HG02798 (cell line): ENCODE measurements at regions not wholly inside any gene's neighbourhood (a gene's known extent, or its start where the extent isn't known, plus 50 kb on each side); places are given as distances from the start of the nearest gene placed in this dataset.

ENCODE experiments used
- ATAC-seq: cut with Tn5 transposase; IDR thresholded peaks from one replicate; pipeline ENCODE4 v1.9.1; 2021; ENCODE audit warnings: mild to moderate bottlenecking; ENCODE audit not compliant: unreplicated experiment, poor library complexity

DNA sequence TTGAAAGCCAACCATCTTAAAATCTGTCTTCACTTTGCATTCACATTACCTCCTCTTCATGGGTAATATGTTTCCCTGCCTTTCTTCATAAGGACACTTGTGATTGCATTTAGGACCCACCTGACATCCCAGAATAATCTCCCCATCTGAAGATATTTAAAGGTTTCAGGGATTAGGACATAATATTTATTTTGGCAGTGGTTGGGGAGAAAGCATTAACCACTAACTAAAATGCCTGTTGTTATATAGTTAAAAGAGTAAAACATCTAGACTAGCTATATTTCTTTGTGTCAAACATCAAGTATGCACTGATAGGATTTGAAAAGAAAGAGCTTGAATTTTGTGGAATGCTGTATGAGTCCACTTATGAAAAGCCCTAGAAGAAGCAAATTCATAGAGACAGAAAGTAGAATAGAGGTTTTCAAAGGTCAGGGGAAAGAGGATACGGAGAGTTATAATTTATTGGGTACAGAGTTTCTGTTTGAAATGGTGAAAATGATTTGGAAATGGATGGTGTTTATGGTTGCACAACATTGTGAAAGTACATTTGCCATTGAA is 457.7 kb upstream of the SPRY2 start:
- no peak for ATAC-seq

DNA sequence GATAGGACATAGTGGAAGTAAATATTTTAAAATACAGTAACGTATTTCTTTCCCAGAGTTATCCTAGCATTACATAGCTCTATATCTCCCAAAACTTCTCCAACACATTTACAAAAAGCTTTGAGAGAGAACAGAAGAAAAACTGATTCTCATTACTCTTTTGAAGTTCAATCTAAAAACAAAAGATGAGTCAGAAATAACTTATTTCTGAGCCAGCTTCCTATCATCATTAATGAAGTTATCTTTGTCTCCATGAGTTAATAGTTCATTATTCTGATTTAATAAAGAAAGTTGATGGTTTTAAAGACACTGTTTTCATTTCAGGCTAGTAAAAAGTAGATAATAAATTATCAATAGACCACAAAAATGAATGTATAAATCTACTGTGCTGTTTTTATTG is 446.7 kb upstream of the SPRY2 start:
- ATAC-seq: no peak

DNA sequence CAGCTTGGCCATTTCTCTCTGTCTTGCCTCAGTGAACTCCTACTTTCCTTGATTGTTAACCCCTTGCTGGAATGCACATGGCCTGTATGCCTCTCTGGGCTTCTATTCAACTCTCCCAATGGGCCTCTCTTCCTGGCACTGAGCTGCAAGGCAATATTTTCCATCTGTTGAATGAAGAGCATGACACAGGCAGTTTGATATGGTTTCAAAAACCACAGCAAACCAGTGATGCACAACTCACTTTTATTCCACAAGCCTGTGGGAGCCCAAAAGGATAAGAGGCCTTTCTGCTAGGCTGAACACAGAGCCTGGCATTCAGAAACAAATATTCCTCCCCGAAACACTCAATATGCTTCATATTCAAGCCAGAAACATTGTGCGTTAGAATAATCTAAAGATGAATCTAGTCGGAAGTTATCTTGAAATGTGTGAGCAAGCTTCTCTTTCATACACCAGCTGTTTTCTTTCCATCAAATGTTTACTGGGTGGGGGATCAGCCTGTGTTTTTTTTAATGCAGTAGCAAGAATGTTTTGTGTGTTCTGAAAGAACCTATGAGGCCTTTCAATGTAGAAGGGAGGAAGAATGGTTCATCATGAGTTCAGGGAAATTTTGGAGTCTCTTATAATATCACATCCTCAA is 443.1 kb upstream of the SPRY2 start:
- no peak for ATAC-seq

DNA sequence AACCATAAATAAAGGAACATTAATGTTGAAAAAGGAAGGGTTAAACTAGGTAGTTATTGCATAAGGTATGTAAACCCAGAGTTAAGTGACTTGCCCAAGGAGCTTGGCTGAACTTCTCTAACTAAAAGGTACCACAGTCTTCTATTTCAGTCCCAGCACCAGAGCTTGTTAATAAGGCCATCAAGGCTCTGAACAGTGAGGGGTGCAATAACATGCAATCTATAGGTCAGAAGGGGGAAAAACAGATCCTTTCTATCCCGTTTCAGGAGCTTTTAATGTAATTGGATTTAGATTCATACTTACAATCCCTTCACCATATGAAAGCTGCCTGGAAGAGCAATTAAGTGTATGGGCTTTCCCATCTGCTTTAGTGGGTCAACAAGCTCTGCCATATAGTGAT is 441.5 kb upstream of the SPRY2 start:
- no peak for ATAC-seq

DNA sequence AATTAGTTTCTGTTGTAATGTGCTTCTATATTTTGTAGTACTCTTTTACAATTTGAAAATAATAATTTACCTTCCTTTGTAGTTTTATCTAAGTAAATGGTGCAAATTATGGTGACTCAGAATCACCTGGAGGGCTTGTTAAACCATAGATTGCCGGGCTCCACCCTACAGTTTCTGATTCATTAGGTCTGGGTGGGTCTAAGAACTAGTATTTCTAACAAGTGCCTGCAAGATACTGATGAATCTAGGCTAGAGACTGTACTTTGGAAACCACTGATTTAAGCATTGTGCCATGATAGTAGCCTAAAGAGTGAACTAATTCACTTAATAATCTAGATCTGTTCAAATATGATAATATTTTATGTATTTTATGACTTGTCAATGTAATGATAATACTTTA is 437.4 kb upstream of the SPRY2 start:
- no peak for ATAC-seq

DNA sequence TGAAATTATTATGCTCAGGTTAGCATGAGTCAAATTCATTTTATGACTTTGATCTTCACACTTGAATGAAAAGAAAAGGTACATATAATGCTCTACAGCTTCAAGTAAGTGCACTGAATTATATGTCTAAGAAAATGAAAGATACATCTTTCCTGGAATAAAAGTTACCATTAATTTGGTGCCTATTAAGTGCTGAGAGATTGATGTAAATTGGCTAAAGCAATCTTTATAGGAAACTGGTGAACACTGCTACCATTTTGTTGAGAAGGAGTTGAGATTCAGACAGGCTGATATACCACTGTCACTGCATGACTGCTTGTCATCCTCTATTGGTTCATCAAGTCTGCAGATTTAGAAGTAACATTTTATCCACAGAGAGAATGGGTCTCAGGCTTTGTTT is 416.8 kb upstream of the SPRY2 start:
- ATAC-seq: no peak

DNA sequence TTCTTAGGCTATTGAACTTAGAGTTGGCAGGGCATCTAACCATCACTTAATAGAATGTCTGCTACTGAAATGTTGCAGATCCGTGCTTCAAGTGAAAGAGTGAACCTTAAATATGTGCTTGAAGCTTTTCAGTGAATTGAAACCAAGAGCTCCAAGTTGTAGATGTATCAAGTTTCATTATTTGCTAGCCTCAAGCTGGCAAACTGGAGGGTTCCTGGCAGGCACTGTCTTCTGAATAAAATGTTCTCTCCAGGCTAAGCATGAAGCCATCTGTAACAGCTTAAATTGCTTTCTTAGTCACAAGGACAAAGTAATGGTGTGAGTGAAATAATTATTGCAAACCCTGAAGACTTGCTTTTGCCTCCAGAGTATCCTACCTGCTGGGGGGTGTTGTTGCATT is 415.0 kb upstream of the SPRY2 start:
- no peak for ATAC-seq

DNA sequence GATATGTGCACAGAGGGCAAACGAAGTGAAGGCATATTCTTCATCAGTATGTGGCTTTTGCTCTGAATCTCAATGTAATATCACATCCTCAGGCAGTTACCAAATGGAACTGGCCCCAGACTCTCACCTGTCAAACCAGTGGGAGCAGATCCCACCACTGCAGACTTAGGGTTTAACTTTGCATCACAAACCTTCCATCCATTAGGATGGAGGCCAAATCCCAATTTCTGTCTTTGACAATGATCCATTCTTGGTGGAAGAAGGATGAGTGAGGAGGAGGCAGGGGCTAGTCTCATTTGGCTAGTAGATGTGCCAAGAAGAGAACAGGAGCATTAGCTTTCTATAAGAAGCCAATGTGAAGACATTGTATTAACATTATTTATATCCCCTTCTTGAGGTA is 413.5 kb upstream of the SPRY2 start:
- no peak for ATAC-seq

DNA sequence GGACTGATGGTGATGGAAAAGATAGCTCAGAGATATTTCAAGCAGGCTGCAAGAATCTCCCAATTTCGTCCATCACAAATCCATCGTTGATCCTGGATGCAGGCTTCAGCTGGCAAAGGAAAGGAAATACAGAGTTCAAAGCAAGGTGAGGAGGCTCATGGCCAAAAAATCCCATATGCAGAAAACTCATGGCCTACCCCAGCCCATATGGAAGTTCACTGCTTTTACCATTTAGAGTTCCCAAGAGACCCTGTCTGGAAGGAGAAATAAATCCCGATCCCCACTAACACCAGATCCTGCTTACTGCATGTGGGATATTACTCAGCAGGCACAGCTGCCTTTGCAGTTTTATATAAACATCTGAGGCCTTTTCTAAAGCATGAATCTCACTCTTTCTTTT is 412.9 kb upstream of the SPRY2 start:
- no peak for ATAC-seq

DNA sequence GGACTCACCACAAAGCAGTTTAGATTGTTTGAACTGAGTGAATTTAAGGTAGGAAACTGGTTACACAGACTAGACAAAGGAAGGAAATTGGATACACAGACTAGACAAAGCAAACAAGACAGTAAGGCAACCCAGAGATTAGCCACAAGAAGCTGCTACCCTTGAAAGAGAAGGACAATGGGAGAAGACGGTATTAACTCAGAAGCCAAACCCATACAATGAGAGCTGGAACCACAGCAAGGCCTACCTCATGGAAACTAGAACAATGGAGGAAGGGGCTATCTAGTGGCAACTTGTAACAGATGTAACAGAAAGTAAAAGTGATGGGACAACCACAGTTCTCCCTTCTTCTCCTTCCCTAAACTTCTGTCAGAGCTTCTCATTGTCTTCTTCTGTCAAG is 410.9 kb upstream of the SPRY2 start:
- ATAC-seq: no peak

DNA sequence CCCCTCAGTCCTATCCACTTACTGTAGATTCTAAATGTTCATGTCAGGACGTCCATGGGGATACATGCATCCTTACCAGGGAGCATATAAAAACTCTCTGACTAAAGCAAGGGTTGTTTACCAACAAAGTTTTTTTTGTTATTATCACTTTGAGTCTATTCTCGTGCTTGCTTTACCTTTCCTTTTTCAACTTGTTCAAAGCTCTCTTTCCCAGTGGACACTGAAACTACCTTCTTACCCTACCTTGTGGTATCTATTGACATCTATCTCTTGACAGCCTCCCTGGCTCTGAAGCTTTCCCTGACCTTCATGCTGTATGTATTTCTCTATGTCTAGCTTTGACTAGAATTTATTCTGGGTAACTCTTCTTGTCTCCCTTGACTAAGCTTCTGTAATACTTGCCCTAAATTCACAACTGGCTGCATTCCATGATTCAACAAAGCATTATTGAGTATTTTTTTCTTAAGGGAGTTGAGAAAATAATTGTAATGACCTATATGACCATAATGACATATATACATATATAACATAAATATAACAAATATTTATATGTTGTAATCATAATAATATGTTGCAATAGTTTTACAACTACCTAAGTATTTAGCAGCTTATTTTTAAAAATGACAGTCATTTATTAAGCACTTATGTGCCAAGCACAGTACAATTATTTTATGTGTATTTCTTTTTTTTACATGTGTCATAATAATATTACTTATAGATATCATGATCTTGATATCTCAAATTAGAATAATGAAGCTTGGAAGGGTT is 403.4 kb upstream of the SPRY2 start:
- no peak for ATAC-seq

DNA sequence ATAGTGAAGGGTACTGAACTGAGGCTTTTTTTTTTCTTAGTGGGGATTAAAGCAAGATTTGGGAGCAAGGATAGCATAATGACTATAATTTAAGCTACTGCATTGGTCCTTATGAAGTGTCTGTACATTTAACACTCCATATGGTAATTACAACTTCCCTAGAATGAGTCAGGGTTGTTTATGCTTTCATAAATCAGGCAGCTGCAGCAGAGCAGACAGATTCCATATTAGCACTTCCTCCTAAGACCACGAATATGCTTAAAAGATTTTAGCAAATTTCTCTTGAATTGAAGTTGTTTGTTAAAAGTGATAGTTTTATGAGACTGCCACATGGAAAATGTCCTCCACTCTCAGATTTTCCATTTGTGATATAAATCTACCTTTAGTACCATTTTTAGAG is 401.1 kb upstream of the SPRY2 start:
- ATAC-seq: no peak

DNA sequence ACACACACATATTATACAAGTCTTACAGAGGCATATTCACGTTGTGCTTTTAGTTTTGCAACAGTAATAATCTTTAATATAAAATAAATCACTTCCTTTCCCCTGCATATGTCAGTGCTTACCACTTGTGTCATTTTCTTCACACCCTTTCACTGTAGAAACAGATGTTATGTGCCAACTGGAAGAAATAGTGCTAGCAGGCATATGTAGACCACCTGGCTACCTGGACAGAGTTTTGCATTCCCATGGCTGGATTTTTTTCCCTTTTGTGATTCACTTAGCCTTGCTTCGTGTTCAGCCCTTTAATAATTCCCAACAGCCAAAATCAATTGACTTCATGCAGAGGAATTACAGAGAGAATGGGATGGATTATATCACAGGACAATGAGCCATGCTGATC is 399.1 kb upstream of the SPRY2 start:
- ATAC-seq: no peak

DNA sequence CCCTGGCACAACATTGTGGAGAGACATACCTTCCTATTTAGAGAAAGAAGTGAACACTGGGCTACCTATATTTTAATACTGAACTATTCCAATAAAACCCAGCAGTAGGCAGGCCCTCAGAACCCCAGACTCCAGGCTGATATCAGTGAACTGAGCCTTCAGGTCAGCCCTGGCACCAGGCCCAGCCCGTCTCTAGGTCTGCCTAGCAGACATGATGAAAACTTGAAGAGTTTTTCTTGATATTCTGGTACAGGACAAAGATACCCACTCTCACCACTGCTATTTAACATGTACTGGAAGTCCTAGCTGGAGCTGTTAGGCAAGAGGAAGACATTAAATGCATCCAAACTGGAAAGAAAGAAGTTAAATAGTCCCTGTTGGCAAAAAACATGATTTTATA is 396.6 kb upstream of the SPRY2 start:
- ATAC-seq: no peak

DNA sequence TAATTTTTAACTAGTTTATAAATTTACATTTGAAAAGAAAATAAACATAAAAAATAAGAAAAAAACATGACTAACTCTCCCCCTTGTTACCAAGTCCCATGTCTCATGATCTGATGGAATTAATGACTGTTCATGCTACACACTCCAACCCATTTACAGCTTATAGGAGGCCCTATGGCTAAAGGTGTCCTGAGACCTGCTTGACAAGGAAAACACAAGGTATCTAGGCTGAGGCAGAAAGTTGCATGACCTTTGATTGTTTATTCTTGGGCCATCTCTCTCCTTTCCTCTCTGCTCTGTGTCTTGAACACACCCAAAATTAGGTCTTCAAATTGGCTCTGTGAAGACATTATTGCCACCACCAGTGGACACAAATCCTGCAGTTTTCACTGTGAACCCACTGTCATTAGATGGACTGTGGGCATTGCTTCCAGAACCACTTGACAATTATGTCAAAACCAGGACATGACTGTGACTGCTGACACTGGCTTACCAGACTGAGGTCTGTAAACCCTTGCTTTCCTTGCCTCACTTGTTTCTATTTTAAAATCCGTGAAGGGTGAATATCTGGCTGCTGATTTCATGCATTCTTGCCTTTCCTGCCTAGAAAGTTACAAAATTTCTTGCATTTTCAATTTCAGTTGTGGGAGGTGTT is 386.5 kb upstream of the SPRY2 start:
- no peak for ATAC-seq

DNA sequence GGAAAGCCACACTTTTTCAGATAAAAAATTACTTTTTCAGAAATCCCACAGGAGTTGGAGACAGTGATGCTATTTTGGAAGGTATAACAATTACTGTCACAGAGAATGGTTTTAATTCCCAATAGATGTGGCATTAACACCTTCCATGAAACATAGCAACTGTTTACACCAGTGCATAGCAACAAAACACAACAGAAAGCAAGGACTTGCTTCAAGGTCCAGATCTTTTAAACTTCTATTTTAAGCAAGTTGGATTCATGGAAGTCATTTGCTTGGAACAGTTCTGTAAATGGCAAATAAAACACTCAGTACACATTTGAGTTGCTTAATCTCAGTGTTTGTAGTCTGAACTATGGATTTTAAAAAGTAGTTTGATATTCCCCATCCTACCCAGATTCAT is 385.9 kb upstream of the SPRY2 start:
- no peak for ATAC-seq

DNA sequence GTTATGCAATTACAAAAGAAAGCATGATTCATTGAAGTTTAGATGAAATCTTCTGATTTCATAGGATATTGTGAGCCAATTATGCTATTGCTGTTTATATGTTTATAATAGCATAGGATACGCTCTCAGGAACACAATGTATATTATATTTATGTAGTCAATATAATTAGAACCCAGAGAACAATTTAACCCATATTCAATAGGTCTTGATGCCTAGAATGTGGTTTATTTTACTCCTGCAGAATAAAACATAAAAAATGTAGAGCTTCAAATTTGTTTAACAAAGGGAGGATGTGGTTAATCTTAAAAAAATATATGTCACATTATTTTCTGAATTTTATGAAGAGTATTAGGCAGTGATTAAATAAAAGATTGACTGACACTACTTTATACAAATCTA is 380.8 kb upstream of the SPRY2 start:
- ATAC-seq: no peak

DNA sequence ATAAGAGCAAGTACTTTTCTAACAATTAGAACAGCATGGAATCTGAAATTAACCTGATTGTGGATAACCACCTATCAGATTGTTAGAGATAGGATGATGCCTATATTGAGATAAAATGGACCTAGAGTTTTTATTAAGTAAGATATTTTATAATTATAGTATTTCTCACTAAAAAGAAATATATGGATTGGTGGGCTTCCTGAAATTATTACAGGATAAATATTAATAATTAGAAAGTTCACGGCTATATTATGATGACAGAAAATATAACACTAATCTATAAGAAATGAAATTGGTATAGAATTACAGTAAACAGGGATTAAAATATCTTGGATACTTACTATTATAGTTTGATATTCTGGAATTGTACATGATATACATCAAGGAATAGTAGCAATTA is 378.0 kb upstream of the SPRY2 start:
- ATAC-seq: no peak

DNA sequence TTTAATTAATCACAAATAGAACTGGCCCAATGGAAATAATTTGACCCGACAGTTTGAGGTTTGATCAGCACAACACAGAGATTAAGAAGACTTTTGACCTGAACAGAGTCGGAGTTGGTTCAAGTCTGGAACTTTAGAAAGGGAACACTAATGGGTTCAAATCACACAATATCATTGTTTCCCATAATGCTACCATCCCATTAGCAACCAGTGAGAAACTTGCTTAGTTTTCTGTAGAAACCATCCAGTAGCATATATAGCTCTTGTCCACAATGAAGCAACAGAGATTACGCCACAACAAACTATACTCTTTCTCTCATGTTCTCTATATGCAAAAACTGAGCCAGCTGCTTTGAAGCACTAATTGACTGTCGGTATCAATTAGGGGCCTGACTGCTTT is 376.9 kb upstream of the SPRY2 start:
- ATAC-seq: no peak

DNA sequence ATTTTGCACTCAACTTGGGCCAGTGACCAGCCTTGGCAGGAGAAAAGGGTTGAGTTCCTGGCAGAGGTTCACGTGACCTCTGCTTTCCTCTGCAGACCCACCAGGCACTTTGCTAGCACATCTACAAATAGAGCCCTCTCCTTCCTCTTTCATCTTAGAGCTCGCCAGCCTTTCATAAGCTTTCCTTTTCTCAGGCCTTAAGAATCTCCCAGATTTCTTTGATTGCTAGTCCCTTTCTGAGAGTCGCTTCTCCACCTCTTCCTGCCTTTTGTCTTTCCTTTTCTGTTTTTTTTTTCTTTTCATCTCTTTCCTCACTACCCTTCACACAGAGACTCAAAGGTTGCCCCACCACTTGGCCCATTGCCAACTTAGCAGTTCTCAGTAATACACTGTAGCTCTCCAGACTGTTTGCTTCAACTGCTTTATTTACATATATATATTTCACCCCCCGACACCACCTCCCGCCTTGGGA is 375.7 kb upstream of the SPRY2 start:
- ATAC-seq: no peak

DNA sequence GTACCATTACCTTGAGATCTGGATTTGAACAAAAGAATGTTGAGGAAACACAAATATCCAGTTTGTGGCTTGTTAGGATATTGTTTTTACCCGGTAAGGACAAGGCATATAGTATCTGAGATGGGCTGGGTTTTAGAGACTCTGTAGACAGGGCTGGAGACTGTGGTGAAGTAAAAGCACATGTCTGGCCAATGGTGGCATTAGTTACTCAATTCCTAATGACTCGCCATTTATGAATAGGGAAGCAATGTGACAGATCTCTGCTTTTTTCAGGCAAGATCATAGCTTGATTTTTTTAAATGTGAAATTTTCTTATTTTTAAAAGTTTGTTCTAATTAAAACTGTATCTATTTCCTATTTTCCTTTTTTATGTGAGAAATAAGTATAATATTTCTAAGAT is 371.1 kb upstream of the SPRY2 start:
- ATAC-seq: no peak
